ENCODE measurements at regions not wholly inside any gene's neighbourhood (a gene's known extent, or its start where the extent isn't known, plus 50 kb on each side); places are given as distances from the start of the nearest gene placed in this dataset.

- TF ChIP-seq GATA3 (IDR thresholded peaks at IDR 0.05; ENCODE audit: low read depth, low read length), result no peak
- no peak for TF ChIP-seq GATA2 (IDR thresholded peaks at IDR 0.05; ENCODE audit: low read depth, low read length)
These were observed 56.7 kb downstream of the CCDC74A start for GRCh38 chr2:131584380-131584779.

All from SH-SY5Y (cell line).